IPS-NIHi7 (cell line): ENCODE measurements at regions not wholly inside any gene's neighbourhood (a gene's known extent, or its start where the extent isn't known, plus 50 kb on each side); places are given as distances from the start of the nearest gene placed in this dataset.
"Not testable (repeated sequence)": the region's sequence is repeated elsewhere in the genome, so short reads cannot be mapped to it uniquely, and the experiment has no call there.

Experiments used
- DNase-seq: peaks from one replicate; pipeline ENCODE4 v3.0.0; 2012; ENCODE audit warnings: mixed read lengths; ENCODE audit errors: extremely low spot score

GRCh38 chr12:20123465-20123864, 244.9 kb upstream of the PDE3A start:
- DNase-seq = no peak

GRCh38 chr12:20125276-20125798, 243.0 kb upstream of the PDE3A start:
- DNase-seq = no peak

- DNase-seq = no peak
Measured at GRCh38 chr12:20126601-20127000, 241.7 kb upstream of the PDE3A start.

- DNase-seq = no peak
Measured at GRCh38 chr12:20127413-20127812, 240.9 kb upstream of the PDE3A start.

- DNase-seq = no peak
Measured at GRCh38 chr12:20128928-20129327, 239.4 kb upstream of the PDE3A start.

GRCh38 chr12:20132818-20133217, 235.5 kb upstream of the PDE3A start:
- peak; percentile 10 for DNase-seq

- no peak for DNase-seq
Measured at GRCh38 chr12:20134652-20135051, 233.7 kb upstream of the PDE3A start.

- DNase-seq = no peak
Measured at GRCh38 chr12:20140751-20141150, 227.6 kb upstream of the PDE3A start.

- no peak for DNase-seq
Measured at GRCh38 chr12:20142316-20142715, 226.0 kb upstream of the PDE3A start.

GRCh38 chr12:20142956-20143355, 225.4 kb upstream of the PDE3A start:
- peak; percentile 20 for DNase-seq

- no peak for DNase-seq
Measured at GRCh38 chr12:20144341-20144740, 224.0 kb upstream of the PDE3A start.

- DNase-seq = no peak
Measured at GRCh38 chr12:20148241-20148640, 220.1 kb upstream of the PDE3A start.

GRCh38 chr12:20150835-20151422, 217.4 kb upstream of the PDE3A start:
- no peak for DNase-seq

- no peak for DNase-seq
Measured at GRCh38 chr12:20154052-20154451, 214.3 kb upstream of the PDE3A start.

GRCh38 chr12:20155374-20155773, 213.0 kb upstream of the PDE3A start:
- DNase-seq = no peak

- not testable (repeated sequence) for DNase-seq
Measured at GRCh38 chr12:20160899-20161298, 207.4 kb upstream of the PDE3A start.

- DNase-seq = no peak
Measured at GRCh38 chr12:20174528-20175175, 193.7 kb upstream of the PDE3A start.

GRCh38 chr12:20175704-20176388, 192.5 kb upstream of the PDE3A start:
- DNase-seq = no peak

- DNase-seq = no peak
Measured at GRCh38 chr12:20181416-20182180, 186.7 kb upstream of the PDE3A start.

- no peak for DNase-seq
Measured at GRCh38 chr12:20183563-20183962, 184.8 kb upstream of the PDE3A start.

GRCh38 chr12:20184514-20184913, 183.8 kb upstream of the PDE3A start:
- DNase-seq = no peak

- no peak for DNase-seq
Measured at GRCh38 chr12:20187456-20187855, 180.9 kb upstream of the PDE3A start.
